AG09319 (cell line): ENCODE measurements at regions not wholly inside any gene's neighbourhood (a gene's known extent, or its start where the extent isn't known, plus 50 kb on each side); places are given as distances from the start of the nearest gene placed in this dataset.

Experiments used
- DNase-seq: peaks from one replicate; pipeline ENCODE4 v3.0.0-alpha.2; 2010; ENCODE audit warnings: low read depth; ENCODE audit errors: extremely low read depth
- CTCF ChIP-seq: IDR thresholded peaks from 2 replicates; pipeline ENCODE4 v1.5.1; 2011; ENCODE audit warnings: low read depth, mild to moderate bottlenecking, inconsistent platforms, low read length, moderate library complexity

DNA sequence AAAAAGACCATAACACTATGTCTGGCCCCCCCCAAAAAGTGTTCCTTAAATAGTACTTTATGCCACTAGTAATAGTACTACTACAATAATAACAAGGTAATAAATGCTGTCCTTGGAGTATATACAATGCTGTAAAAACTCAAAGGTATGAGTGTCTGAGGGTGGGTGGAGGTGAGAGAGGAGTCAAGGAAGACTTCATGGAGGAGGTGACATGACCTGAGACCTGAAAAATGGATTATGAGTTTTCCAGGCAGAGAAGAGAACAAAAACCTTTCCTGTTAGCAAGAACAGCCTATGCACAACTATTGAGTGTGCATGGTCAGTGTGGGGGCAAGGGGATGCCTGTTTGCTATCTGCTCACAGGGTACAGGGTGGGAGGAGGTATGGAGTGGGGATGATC, 290.2 kb upstream of the USP24 start:
- DNase-seq: no peak
- TF ChIP-seq CTCF: no peak

DNA sequence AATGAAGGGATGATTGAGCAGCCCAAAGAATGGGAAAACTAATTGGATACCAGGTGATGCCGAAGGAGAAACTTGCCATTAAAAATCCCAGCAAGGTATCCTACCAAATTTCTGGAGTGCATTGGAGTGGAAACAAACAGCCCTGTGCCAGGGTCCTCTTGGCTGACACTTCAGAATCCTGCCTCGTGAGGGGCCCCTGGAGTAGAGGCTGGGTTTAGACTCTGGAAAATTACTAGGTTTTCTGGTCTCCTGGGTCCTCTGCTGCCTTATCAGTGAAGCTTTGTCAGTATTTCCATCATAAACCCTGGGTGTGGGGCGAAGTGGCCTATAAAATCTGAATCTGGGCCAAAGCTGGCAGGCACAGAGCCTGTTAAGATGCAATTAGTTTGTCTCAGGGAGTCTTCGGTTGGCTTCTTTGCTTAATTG, 289.2 kb upstream of the USP24 start:
- no peak; the same call in none of the 2 replicates for TF ChIP-seq CTCF
- no peak for DNase-seq

DNA sequence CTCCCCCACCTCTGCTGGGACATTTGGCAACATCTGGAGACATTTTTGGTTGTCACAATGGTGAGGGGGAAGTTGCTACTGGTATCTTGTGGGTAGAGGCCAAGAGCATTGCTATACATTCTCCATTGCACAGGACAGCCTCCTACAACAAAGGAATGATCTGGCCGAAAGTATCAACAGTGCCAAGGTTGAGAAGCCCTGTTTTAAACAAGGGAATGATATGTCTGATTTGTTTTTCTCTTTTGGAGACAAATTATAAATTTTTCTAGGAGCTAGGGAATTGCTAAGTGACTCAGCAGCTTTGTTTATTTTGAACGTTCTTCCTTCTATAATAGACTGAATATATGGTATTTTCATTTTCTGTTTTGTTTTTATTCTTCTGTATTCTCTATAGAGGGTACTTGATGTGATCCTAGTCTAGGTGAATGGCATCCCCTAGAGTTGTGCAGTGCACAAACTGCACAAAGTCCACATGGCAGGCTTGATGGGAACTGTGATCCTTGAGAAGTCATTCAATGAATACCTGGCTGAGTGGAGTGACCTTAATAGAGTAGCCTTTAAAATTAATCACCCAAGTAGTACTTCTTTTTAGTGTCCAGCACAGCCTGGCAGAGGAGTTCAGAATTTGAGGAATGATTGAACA, 288.6 kb upstream of the USP24 start:
- TF ChIP-seq CTCF: no peak; the same call in none of the 2 replicates
- DNase-seq: peak; percentile 52

DNA sequence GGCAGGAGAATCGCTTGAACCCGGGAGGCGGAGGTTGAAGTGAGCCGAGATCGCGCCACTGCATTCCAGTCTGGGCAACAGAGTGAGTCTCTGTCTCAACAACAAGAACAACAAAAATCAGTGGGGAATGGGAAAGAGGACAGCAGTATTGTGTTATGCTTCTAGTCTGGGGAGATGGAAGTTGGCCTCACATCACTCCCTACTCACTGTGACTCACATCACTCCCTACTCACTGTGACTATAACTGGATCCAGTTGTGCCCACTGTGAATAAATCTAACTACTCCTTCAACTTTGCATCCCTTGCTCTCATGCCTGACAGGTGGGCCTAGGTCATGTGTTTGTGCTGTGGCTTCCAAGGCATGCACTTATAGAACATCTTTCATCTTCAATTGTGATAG, 285.4 kb upstream of the USP24 start:
- no peak for TF ChIP-seq CTCF
- no peak for DNase-seq

- DNase-seq: no peak
- no peak for TF ChIP-seq CTCF
These were observed 275.4 kb upstream of the USP24 start for GRCh38 chr1:55490547-55490946.

- no peak for TF ChIP-seq CTCF
- no peak for DNase-seq
These were observed 269.0 kb upstream of the USP24 start for GRCh38 chr1:55484173-55484572.

GRCh38 chr1:55483523-55483922, 268.4 kb upstream of the USP24 start:
- TF ChIP-seq CTCF: no peak
- DNase-seq: no peak
